ENCODE measurements at regions not wholly inside any gene's neighbourhood (a gene's known extent, or its start where the extent isn't known, plus 50 kb on each side); places are given as distances from the start of the nearest gene placed in this dataset.

GRCh38 chr2:31778153-31778552 lies 197.4 kb upstream of the SRD5A2 start (continued):
- TF ChIP-seq TCF7 (IDR thresholded peaks at IDR 0.05; ENCODE audit: borderline replicate concordance) (no peak), CBFB (IDR thresholded peaks at IDR 0.05; ENCODE audit: low read depth) (no peak), ZSCAN29 (IDR thresholded peaks at IDR 0.05) (no peak), CHD1 (IDR thresholded peaks at IDR 0.05; ENCODE audit: low read depth, low read length) (no peak), MTA3 (IDR thresholded peaks at IDR 0.05; ENCODE audit: borderline replicate concordance, low read length) (no peak), SP1 (IDR thresholded peaks at IDR 0.05; ENCODE audit: low read depth, low read length) (no peak), MAX (IDR thresholded peaks at IDR 0.05; ENCODE audit: low read depth, low read length) (no peak), IRF4 (IDR thresholded peaks at IDR 0.05; ENCODE audit: low read depth, low read length) (no peak)

DNA sequence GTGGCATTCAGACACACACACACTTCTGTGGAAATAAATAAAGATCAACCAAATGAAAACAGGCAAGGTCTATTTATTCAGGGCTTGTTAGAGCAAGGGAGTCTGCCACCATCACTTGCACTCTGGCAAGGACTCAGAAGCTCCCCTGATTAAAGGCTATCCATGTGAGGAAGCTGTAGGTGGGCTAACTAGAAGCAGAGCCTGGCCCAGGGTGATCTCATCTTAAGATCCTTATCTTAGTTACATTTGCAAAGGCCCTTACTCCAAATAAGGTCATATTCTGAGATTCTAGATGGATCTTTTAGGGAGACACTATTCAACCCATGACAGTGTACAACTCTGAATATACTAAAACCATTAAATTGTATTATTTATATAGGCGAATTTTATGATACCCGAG lies 190.0 kb upstream of the SRD5A2 start:
- Histone ChIP-seq H3K4me3 (no peak overlapping the region), H3K4me1 (ENCODE audit: control insufficient read depth, insufficient read depth, low read length) (no peaks in the 10 kb centered on the region), H3K27ac (ENCODE audit: control insufficient read depth, insufficient read depth) (no peak overlapping the region), H3K79me2 (ENCODE audit: control insufficient read depth, insufficient read depth, low read length) (no peaks in the 10 kb centered on the region), H3K4me2 (ENCODE audit: control insufficient read depth, insufficient read depth) (no peak overlapping the region), H3K9ac (ENCODE audit: control insufficient read depth, insufficient read depth, low read length) (no peak overlapping the region), H3K9me3 (replicated peaks; ENCODE audit: control insufficient read depth, insufficient read depth, low read length) (no peaks in the 10 kb centered on the region), H3K27me3 (replicated peaks in 1 of 2; ENCODE audit: control insufficient read depth in 2 of 2, insufficient read depth in 2 of 2, low read length in 1 of 2) (no peaks in the 10 kb centered on the region), H2AFZ (ENCODE audit: control insufficient read depth, low read depth, low read length) (no peak overlapping the region), H3K36me3 (ENCODE audit: control insufficient read depth in 2 of 2, insufficient read depth in 2 of 2, low read length in 1 of 2) (no peaks in the 10 kb centered on the region), H4K20me1 (ENCODE audit: control insufficient read depth, insufficient read depth) (no peaks in the 10 kb centered on the region)
- WGBS (ENCODE audit: insufficient coverage, insufficient replicate concordance, low lambda C conversion rate, missing lambda C conversion rate), result 4% methylated on average over 2 of the region's 2 CpGs
- no peak for FAIRE-seq
- ChIA-PET POLR2A (no interaction called here), SMC1A (ENCODE audit: uncharacterized antibody, unreplicated experiment) (no interaction called here), CTCF (no interaction called here), RAD21 (ENCODE audit: unreplicated experiment) (no interaction called here)
- BruUV-seq (replicated peaks), result no TSS peak
- in situ Hi-C loops (cut with MboI) (no loop called here), intact Hi-C loops (cut with micrococcal nuclease; ENCODE audit: unreplicated experiment) (no loop called here)
- no peak for ATAC-seq
- no peak for DNase-seq (ENCODE audit: low read depth, low spot score)
- TF ChIP-seq SMARCA5 (IDR thresholded peaks at IDR 0.05), result no peak
- TF ChIP-seq TCF3 (IDR thresholded peaks at IDR 0.05; ENCODE audit: borderline replicate concordance, insufficient read depth, low read depth, low read length), result no peak
- TF ChIP-seq, protein P1, sequence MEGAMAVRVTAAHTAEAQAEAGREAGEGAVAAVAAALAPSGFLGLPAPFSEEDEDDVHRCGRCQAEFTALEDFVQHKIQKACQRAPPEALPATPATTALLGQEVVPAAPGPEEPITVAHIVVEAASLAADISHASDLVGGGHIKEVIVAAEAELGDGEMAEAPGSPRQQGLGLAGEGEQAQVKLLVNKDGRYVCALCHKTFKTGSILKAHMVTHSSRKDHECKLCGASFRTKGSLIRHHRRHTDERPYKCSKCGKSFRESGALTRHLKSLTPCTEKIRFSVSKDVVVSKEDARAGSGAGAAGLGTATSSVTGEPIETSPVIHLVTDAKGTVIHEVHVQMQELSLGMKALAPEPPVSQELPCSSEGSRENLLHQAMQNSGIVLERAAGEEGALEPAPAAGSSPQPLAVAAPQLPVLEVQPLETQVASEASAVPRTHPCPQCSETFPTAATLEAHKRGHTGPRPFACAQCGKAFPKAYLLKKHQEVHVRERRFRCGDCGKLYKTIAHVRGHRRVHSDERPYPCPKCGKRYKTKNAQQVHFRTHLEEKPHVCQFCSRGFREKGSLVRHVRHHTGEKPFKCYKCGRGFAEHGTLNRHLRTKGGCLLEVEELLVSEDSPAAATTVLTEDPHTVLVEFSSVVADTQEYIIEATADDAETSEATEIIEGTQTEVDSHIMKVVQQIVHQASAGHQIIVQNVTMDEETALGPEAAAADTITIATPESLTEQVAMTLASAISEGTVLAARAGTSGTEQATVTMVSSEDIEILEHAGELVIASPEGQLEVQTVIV (IDR thresholded peaks at IDR 0.05; ENCODE audit: borderline replicate concordance, partially characterized antibody), result no peak
- TF ChIP-seq ZNF207 (IDR thresholded peaks at IDR 0.05; ENCODE audit: borderline replicate concordance), result no peak
- TF ChIP-seq ZBTB33 (IDR thresholded peaks at IDR 0.05), result no peak
- TF ChIP-seq, protein P2, sequence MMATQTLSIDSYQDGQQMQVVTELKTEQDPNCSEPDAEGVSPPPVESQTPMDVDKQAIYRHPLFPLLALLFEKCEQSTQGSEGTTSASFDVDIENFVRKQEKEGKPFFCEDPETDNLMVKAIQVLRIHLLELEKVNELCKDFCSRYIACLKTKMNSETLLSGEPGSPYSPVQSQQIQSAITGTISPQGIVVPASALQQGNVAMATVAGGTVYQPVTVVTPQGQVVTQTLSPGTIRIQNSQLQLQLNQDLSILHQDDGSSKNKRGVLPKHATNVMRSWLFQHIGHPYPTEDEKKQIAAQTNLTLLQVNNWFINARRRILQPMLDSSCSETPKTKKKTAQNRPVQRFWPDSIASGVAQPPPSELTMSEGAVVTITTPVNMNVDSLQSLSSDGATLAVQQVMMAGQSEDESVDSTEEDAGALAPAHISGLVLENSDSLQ (IDR thresholded peaks at IDR 0.05), result no peak
- no peak for TF ChIP-seq ATF2 (IDR thresholded peaks at IDR 0.05; ENCODE audit: low read length)
- no peak for TF ChIP-seq NBN (IDR thresholded peaks at IDR 0.05)
- no peak for TF ChIP-seq RBBP5 (conservative IDR thresholded peaks at IDR 0.05)
- no peak for TF ChIP-seq HDGF (IDR thresholded peaks at IDR 0.05)
- TF ChIP-seq NR2C2 (IDR thresholded peaks at IDR 0.05; ENCODE audit: borderline replicate concordance, control insufficient read depth, insufficient read length, low read depth), result no peak

All from GM12878 (cell line).